WERI-Rb-1 (cell line): ENCODE measurements at regions not wholly inside any gene's neighbourhood (a gene's known extent, or its start where the extent isn't known, plus 50 kb on each side); places are given as distances from the start of the nearest gene placed in this dataset.
"Not testable (repeated sequence)": the region's sequence is repeated elsewhere in the genome, so short reads cannot be mapped to it uniquely, and the experiment has no call there.

Source experiments
- DNase-seq: peaks from one replicate; pipeline ENCODE4 v3.0.0-alpha.2; 2020
- H3K27ac ChIP-seq: fragments of 250-450 bp; sonication (Bioruptor Pico); 2 replicates; pipeline ENCODE4 v1.5.1; 2020; ENCODE audit warnings: mild to moderate bottlenecking, moderate library complexity
- H3K27me3 ChIP-seq: fragments of 250-450 bp; sonication (Bioruptor Pico); 2 replicates; pipeline ENCODE4 v1.5.1; 2021; ENCODE audit warnings: mild to moderate bottlenecking, low read depth, moderate library complexity; ENCODE audit not compliant: insufficient read depth, severe bottlenecking
- H3K36me3 ChIP-seq: fragments of 250-450 bp; sonication (Bioruptor Pico); 2 replicates; pipeline ENCODE4 v1.5.1; 2020; ENCODE audit warnings: mild to moderate bottlenecking, moderate library complexity
- H3K4me3 ChIP-seq: 2 replicates; pipeline ENCODE4 v1.5.1; 2011; ENCODE audit warnings: low read depth, mild to moderate bottlenecking, control low read depth, low read length
- H3K9me3 ChIP-seq: fragments of 250-450 bp; sonication (Bioruptor Pico); 2 replicates; pipeline ENCODE4 v1.5.1; 2021; ENCODE audit warnings: mild to moderate bottlenecking, moderate library complexity; ENCODE audit not compliant: severe bottlenecking
- CTCF ChIP-seq: IDR thresholded peaks from 2 replicates; pipeline ENCODE4 v1.5.1; 2011; ENCODE audit warnings: low read depth, mild to moderate bottlenecking, control low read depth, inconsistent platforms, low read length

- Histone ChIP-seq H3K9me3 (no peaks in the 10 kb centered on the region), H3K27ac (no peak overlapping the region), H3K4me3 (no peak overlapping the region), H3K36me3 (no peaks in the 10 kb centered on the region), H3K27me3 (no peaks in the 10 kb centered on the region)
- no peak for DNase-seq
- TF ChIP-seq CTCF = no peak
Observed at GRCh38 chr6:101181006-101181405, 212.5 kb upstream of the GRIK2 start.

- DNase-seq, H3K4me3 ChIP-seq, H3K27me3 ChIP-seq, H3K36me3 ChIP-seq, H3K9me3 ChIP-seq, H3K27ac ChIP-seq: not testable (repeated sequence)
Observed at GRCh38 chr6:101188285-101188798, 205.2 kb upstream of the GRIK2 start.

- Histone ChIP-seq H3K27ac (no peak overlapping the region), H3K4me3 (no peak overlapping the region), H3K27me3 (no peaks in the 10 kb centered on the region), H3K36me3 (no peaks in the 10 kb centered on the region), H3K9me3 (no peaks in the 10 kb centered on the region)
- DNase-seq = no peak
- TF ChIP-seq CTCF = no peak
Observed at GRCh38 chr6:101195588-101195987, 197.9 kb upstream of the GRIK2 start.

GRCh38 chr6:101199441-101199840 is 194.1 kb upstream of the GRIK2 start:
- Histone ChIP-seq H3K9me3 (no peaks in the 10 kb centered on the region), H3K4me3 (no peak overlapping the region), H3K36me3 (no peaks in the 10 kb centered on the region), H3K27ac (no peak overlapping the region), H3K27me3 (no peaks in the 10 kb centered on the region)
- no peak for TF ChIP-seq CTCF
- DNase-seq = no peak

GRCh38 chr6:101202867-101203374 is 190.6 kb upstream of the GRIK2 start:
- H3K27me3 ChIP-seq = no peaks in the 10 kb centered on the region

GRCh38 chr6:101203664-101204063 is 189.8 kb upstream of the GRIK2 start:
- DNase-seq = no peak
- Histone ChIP-seq H3K27me3 (no peaks in the 10 kb centered on the region), H3K27ac (no peak overlapping the region), H3K9me3 (no peaks in the 10 kb centered on the region), H3K36me3 (no peaks in the 10 kb centered on the region), H3K4me3 (no peak overlapping the region)
- no peak for TF ChIP-seq CTCF

More at GRCh38 chr6:101202867-101203374, 190.6 kb upstream of the GRIK2 start:
- Histone ChIP-seq H3K9me3 (no peaks in the 10 kb centered on the region), H3K36me3 (no peaks in the 10 kb centered on the region), H3K27ac (no peak overlapping the region), H3K4me3 (no peak overlapping the region)
- DNase-seq = no peak
- TF ChIP-seq CTCF = no peak
